ENCODE measurements at regions not wholly inside any gene's neighbourhood (a gene's known extent, or its start where the extent isn't known, plus 50 kb on each side); places are given as distances from the start of the nearest gene placed in this dataset.

DNA sequence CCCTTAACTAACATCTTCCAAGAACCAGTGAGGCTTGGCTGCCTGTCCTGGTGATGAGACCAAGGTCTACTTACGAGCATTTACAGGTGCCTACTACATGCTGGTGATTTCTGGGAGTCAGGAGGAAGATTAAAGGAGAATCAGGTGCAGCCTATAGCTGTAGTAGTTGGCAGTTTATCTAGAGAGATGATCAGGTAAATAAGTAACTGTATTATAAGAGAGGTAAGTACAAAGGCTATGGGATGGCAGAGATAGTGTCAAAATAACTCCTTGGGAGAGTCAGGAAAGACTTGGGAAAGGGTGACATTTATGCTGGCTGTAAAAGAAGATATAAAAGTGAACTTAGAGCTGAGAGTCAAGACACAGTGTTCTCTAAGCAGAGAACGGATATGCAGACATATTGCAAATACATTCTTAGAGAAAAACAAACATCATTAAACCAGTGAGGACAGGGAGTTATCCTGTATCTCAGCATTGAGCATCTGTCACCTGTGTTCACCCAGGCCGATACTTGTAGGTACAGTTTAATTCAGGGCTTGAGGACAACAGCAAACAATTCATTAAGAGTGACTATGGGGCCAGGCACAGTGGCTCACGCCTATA is 49.7 kb upstream of the ACP3 start:
- TF ChIP-seq, protein P1, sequence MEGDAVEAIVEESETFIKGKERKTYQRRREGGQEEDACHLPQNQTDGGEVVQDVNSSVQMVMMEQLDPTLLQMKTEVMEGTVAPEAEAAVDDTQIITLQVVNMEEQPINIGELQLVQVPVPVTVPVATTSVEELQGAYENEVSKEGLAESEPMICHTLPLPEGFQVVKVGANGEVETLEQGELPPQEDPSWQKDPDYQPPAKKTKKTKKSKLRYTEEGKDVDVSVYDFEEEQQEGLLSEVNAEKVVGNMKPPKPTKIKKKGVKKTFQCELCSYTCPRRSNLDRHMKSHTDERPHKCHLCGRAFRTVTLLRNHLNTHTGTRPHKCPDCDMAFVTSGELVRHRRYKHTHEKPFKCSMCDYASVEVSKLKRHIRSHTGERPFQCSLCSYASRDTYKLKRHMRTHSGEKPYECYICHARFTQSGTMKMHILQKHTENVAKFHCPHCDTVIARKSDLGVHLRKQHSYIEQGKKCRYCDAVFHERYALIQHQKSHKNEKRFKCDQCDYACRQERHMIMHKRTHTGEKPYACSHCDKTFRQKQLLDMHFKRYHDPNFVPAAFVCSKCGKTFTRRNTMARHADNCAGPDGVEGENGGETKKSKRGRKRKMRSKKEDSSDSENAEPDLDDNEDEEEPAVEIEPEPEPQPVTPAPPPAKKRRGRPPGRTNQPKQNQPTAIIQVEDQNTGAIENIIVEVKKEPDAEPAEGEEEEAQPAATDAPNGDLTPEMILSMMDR (IDR thresholded peaks at IDR 0.05; ENCODE audit: extremely low read depth, low read depth, low read length): no peak
- Histone ChIP-seq H4K20me1 (ENCODE audit: insufficient read depth, low read length) (no peaks in the 10 kb centered on the region), H3K4me2 (ENCODE audit: insufficient read depth, low read length) (no peak overlapping the region), H2AFZ (ENCODE audit: low read length) (no peak overlapping the region), H3K4me3 (ENCODE audit: insufficient read depth, low read length) (no peak overlapping the region), H3K4me1 (ENCODE audit: insufficient read depth, low read length) (no peaks in the 10 kb centered on the region), H3K36me3 (ENCODE audit: insufficient read depth, low read length) (no peaks in the 10 kb centered on the region), H3K79me2 (ENCODE audit: insufficient read depth, low read length) (no peaks in the 10 kb centered on the region), H3K9me3 (ENCODE audit: low read depth, low read length) (no peaks in the 10 kb centered on the region), H3K27me3 (ENCODE audit: insufficient read depth, low read length) (no peaks in the 10 kb centered on the region), H3K27ac (ENCODE audit: low read depth, low read length) (no peak overlapping the region)
- no peak for DNase-seq (ENCODE audit: insufficient read length, low spot score, missing footprints)
